PC-9 (cell line): ENCODE measurements at regions not wholly inside any gene's neighbourhood (a gene's known extent, or its start where the extent isn't known, plus 50 kb on each side); places are given as distances from the start of the nearest gene placed in this dataset.

Experiments used
- EZH2 ChIP-seq: fragments of 200-600 bp; sonication (generic); IDR thresholded peaks from 2 replicates; pipeline ENCODE4 v1.8.0; 2017; ENCODE audit warnings: antibody characterized with exemption, low read depth
- TF ChIP-seq, protein P1 (sequence below): fragments of 200-600 bp; sonication (generic); conservative IDR thresholded peaks from 2 replicates; pipeline ENCODE4 v1.6.1; 2017; ENCODE audit warnings: mixed run types, antibody characterized with exemption, mild to moderate bottlenecking, moderate library complexity

- TF ChIP-seq EZH2: no peak
- TF ChIP-seq, protein P1, sequence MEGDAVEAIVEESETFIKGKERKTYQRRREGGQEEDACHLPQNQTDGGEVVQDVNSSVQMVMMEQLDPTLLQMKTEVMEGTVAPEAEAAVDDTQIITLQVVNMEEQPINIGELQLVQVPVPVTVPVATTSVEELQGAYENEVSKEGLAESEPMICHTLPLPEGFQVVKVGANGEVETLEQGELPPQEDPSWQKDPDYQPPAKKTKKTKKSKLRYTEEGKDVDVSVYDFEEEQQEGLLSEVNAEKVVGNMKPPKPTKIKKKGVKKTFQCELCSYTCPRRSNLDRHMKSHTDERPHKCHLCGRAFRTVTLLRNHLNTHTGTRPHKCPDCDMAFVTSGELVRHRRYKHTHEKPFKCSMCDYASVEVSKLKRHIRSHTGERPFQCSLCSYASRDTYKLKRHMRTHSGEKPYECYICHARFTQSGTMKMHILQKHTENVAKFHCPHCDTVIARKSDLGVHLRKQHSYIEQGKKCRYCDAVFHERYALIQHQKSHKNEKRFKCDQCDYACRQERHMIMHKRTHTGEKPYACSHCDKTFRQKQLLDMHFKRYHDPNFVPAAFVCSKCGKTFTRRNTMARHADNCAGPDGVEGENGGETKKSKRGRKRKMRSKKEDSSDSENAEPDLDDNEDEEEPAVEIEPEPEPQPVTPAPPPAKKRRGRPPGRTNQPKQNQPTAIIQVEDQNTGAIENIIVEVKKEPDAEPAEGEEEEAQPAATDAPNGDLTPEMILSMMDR: no peak
Measured at GRCh38 chr16:9177861-9178260, 86.4 kb downstream of the HAPSTR1 start.
